OCI-LY3 (cell line): ENCODE measurements at regions not wholly inside any gene's neighbourhood (a gene's known extent, or its start where the extent isn't known, plus 50 kb on each side); places are given as distances from the start of the nearest gene placed in this dataset.

Experiments used
- H2AFZ ChIP-seq: fragments of 200-600, 300-600 bp; shearing (Covaris generic); 2 replicates; pipeline ENCODE4 v1.6.0; 2014; ENCODE audit warnings: antibody characterized with exemption, low read depth, low read length
- H3K27ac ChIP-seq: fragments of 200-600, 300-600 bp; sonication (generic); 2 replicates; pipeline ENCODE4 v1.5.1; 2014; ENCODE audit warnings: mild to moderate bottlenecking, low read length, moderate library complexity, mixed read lengths
- H3K27me3 ChIP-seq: fragments of 200-600, 300-600 bp; sonication (generic); 2 replicates; pipeline ENCODE4 v1.6.1; 2014; ENCODE audit warnings: low read depth, low read length, mixed read lengths
- H3K36me3 ChIP-seq: fragments of 200-600, 300-600 bp; sonication (generic); replicated peaks from 2 replicates; pipeline ENCODE3; 2014; ENCODE audit warnings: low read depth, low read length, mixed read lengths
- H3K4me1 ChIP-seq: fragments of 300-600, 200-600 bp; sonication (generic); 2 replicates; pipeline ENCODE4 v1.6.1; 2014; ENCODE audit warnings: low read length, mixed read lengths
- H3K4me2 ChIP-seq: fragments of 200-600, 300-600 bp; sonication (generic); 2 replicates; pipeline ENCODE4 v1.6.1; 2014; ENCODE audit warnings: low read length, mixed read lengths
- H3K4me3 ChIP-seq: fragments of 300-600, 200-600 bp; sonication (generic); 2 replicates; pipeline ENCODE4 v1.5.1; 2014; ENCODE audit warnings: antibody characterized with exemption, mild to moderate bottlenecking, low read length, moderate library complexity
- H3K79me2 ChIP-seq: fragments of 300-600, 200-600 bp; shearing (Covaris generic); 2 replicates; pipeline ENCODE4 v1.6.1; 2014; ENCODE audit warnings: mild to moderate bottlenecking, low read length, mixed read lengths
- H3K9ac ChIP-seq: fragments of 300-600, 200-600 bp; shearing (Covaris generic); 2 replicates; pipeline ENCODE4 v1.6.0; 2014; ENCODE audit warnings: mild to moderate bottlenecking, low read length, moderate library complexity
- H3K9me3 ChIP-seq: fragments of 200-600, 300-600 bp; shearing (Covaris generic); 2 replicates; pipeline ENCODE4 v1.6.1; 2014; ENCODE audit warnings: low read length, mixed read lengths; ENCODE audit not compliant: insufficient read depth
- H4K20me1 ChIP-seq: fragments of 200-600, 300-600 bp; sonication (generic); 2 replicates; pipeline ENCODE4 v1.6.1; 2016; ENCODE audit warnings: low read length, mixed read lengths; ENCODE audit not compliant: insufficient read depth
- CTCF ChIP-seq: fragments of 200-600, 300-600 bp; sonication (generic); IDR thresholded peaks from 2 replicates; pipeline ENCODE4 v1.5.1; 2014; ENCODE audit warnings: antibody characterized with exemption, low read length, low read depth
- EZH2phosphoT487 ChIP-seq: fragments of 200-600 bp; shearing (Covaris generic); IDR thresholded peaks from 2 replicates; pipeline ENCODE4 v1.6.1; 2018; ENCODE audit warnings: antibody characterized with exemption, mixed run types, low read depth

- no peaks in the 10 kb centered on the region for H3K9me3 ChIP-seq
- no peaks in the 10 kb centered on the region for H3K27me3 ChIP-seq
- H3K4me3 ChIP-seq: no peak overlapping the region
- no peak overlapping the region for H2AFZ ChIP-seq
- no peaks in the 10 kb centered on the region for H3K36me3 ChIP-seq
- H3K4me1 ChIP-seq: no peaks in the 10 kb centered on the region
- H3K27ac ChIP-seq: no peak overlapping the region
- TF ChIP-seq EZH2phosphoT487 (no peak), CTCF (no peak)
- no peak overlapping the region for H3K9ac ChIP-seq
- H3K79me2 ChIP-seq: no peaks in the 10 kb centered on the region
- H3K4me2 ChIP-seq: no peak overlapping the region
- no peaks in the 10 kb centered on the region for H4K20me1 ChIP-seq
Measured at GRCh38 chr5:135670588-135670987, 91.8 kb upstream of the CXCL14 start.

- Histone ChIP-seq H3K27ac (no peak overlapping the region), H3K9ac (no peak overlapping the region), H3K27me3 (no peaks in the 10 kb centered on the region), H3K4me1 (no peaks in the 10 kb centered on the region), H3K9me3 (no peaks in the 10 kb centered on the region), H3K4me3 (no peak overlapping the region), H2AFZ (no peak overlapping the region), H3K79me2 (no peaks in the 10 kb centered on the region), H3K36me3 (no peaks in the 10 kb centered on the region), H3K4me2 (no peak overlapping the region), H4K20me1 (no peaks in the 10 kb centered on the region)
- no peak for TF ChIP-seq CTCF
- no peak for TF ChIP-seq EZH2phosphoT487
Measured at GRCh38 chr5:135669416-135669815, 90.6 kb upstream of the CXCL14 start.

GRCh38 chr5:135667673-135668072 lies 88.9 kb upstream of the CXCL14 start:
- Histone ChIP-seq H3K27ac (no peak overlapping the region), H2AFZ (no peak overlapping the region), H4K20me1 (no peaks in the 10 kb centered on the region), H3K4me3 (no peak overlapping the region), H3K4me2 (no peak overlapping the region), H3K9ac (no peak overlapping the region), H3K9me3 (no peaks in the 10 kb centered on the region), H3K4me1 (no peaks in the 10 kb centered on the region), H3K36me3 (no peaks in the 10 kb centered on the region), H3K27me3 (0 out of 2 replicates have a peak, but pooled peaks cover 4% of the 10 kb centered on the region), H3K79me2 (no peaks in the 10 kb centered on the region)
- TF ChIP-seq EZH2phosphoT487: no peak
- no peak for TF ChIP-seq CTCF

- no peaks in the 10 kb centered on the region for H3K4me1 ChIP-seq
- H3K9ac ChIP-seq: no peak overlapping the region
- no peak overlapping the region for H3K4me3 ChIP-seq
- no peaks in the 10 kb centered on the region for H3K36me3 ChIP-seq
- no peaks in the 10 kb centered on the region for H3K9me3 ChIP-seq
- H3K27me3 ChIP-seq: 0 out of 2 replicates have a peak, but pooled peaks cover 4% of the 10 kb centered on the region
- no peaks in the 10 kb centered on the region for H4K20me1 ChIP-seq
- H2AFZ ChIP-seq: no peak overlapping the region
- H3K79me2 ChIP-seq: no peaks in the 10 kb centered on the region
- TF ChIP-seq EZH2phosphoT487: no peak
- TF ChIP-seq CTCF: no peak
- H3K27ac ChIP-seq: no peak overlapping the region
- no peak overlapping the region for H3K4me2 ChIP-seq
Measured at GRCh38 chr5:135667204-135667603, 88.4 kb upstream of the CXCL14 start.
